GM23248 (cell line): ENCODE measurements at regions not wholly inside any gene's neighbourhood (a gene's known extent, or its start where the extent isn't known, plus 50 kb on each side); places are given as distances from the start of the nearest gene placed in this dataset.

ENCODE experiments used
- EZH2 ChIP-seq: fragments of 200-600 bp; sonication (generic); IDR thresholded peaks from 2 replicates; pipeline ENCODE4 v1.6.1; 2018; ENCODE audit warnings: antibody characterized with exemption, mild to moderate bottlenecking; ENCODE audit not compliant: insufficient read depth, poor library complexity, severe bottlenecking
- EZH2phosphoT487 ChIP-seq: fragments of 200-600 bp; sonication (generic); IDR thresholded peaks from 2 replicates; pipeline ENCODE4 v1.6.1; 2018; ENCODE audit warnings: antibody characterized with exemption, moderate library complexity, mild to moderate bottlenecking, low read depth; ENCODE audit not compliant: insufficient read depth

DNA sequence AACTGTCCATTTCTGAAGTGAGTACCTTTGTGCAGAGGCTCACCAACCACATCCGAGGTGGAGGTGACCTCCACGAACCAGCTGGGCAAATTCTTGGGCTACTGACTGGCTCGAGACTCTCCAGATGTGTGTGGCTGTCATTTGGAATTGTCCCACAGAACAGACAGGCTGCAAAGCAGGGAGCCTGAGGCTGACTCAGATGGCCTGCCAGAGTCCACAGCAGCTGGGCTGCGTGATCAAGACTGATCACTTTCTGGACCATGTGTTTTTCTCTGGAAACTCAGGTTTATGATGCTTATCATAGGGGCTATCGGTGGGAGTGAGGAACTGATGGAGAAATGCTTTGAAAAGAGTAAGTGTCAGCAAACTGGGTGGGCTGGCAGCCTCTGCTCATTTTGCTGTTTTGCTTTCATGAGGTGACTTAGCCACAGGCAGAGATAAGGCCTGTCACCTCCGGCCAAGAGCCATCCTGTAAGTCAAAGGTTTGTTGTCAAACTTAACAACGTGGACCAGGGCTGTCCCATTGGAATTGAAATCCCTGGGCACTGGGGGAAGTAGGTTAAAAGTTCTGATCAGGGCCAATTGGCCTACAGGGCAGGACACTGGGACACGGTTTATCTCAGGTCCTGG lies 120.4 kb downstream of the LIPG start:
- no peak for TF ChIP-seq EZH2
- no peak for TF ChIP-seq EZH2phosphoT487
